ENCODE measurements at regions not wholly inside any gene's neighbourhood (a gene's known extent, or its start where the extent isn't known, plus 50 kb on each side); places are given as distances from the start of the nearest gene placed in this dataset.
A peak's percentile ranks its signal among the peaks of the same experiment; 100 is the strongest.

- no peak for DNase-seq (ENCODE audit: low read depth in 2 of 2)
- Histone ChIP-seq H4K20me1 (ENCODE audit: control insufficient read depth, extremely low read depth, insufficient read depth, low read length) (no peaks in the 10 kb centered on the region), H3K9me3 (ENCODE audit: control insufficient read depth, insufficient read depth, low read depth, low read length) (no peaks in the 10 kb centered on the region), H3K79me2 (ENCODE audit: control insufficient read depth, insufficient read depth, low read length) (no peaks in the 10 kb centered on the region), H3K4me3 (replicated peaks in 1 of 4; ENCODE audit: control extremely low read depth in 1 of 4, insufficient read depth in 1 of 4, low read depth in 3 of 4, low read length in 4 of 4) (no peak overlapping the region), H3K27me3 (ENCODE audit: control insufficient read depth, insufficient read depth, low read length) (no peaks in the 10 kb centered on the region), H3K9ac (ENCODE audit: insufficient read depth, low read length) (no peak overlapping the region), H3K36me3 (ENCODE audit: control insufficient read depth, insufficient read depth, low read length) (no peaks in the 10 kb centered on the region), H3K4me2 (ENCODE audit: extremely low read depth, insufficient read depth, low read length) (no peak overlapping the region), H2AFZ (ENCODE audit: low read length) (no peak overlapping the region), H3K4me1 (ENCODE audit: control insufficient read depth, extremely low read depth, insufficient read depth, low read length) (no peaks in the 10 kb centered on the region), H3K27ac (ENCODE audit: insufficient read depth, low read length) (no peak overlapping the region)
- TF ChIP-seq EZH2 (IDR thresholded peaks at IDR 0.05; ENCODE audit: low read length, missing control alignments) (no peak), CTCF (conservative IDR thresholded peaks at IDR 0.05 in 1 of 2, IDR thresholded peaks at IDR 0.05 in 1 of 2; ENCODE audit: low read depth in 1 of 2, low read length in 2 of 2) (no peak)
Measured at GRCh38 chr12:60387356-60387755, 791.5 kb downstream of the SLC16A7 start.

- Histone ChIP-seq H3K4me3 (replicated peaks in 1 of 4; ENCODE audit: control extremely low read depth in 1 of 4, insufficient read depth in 1 of 4, low read depth in 3 of 4, low read length in 4 of 4) (no peak overlapping the region), H3K4me2 (ENCODE audit: extremely low read depth, insufficient read depth, low read length) (no peak overlapping the region), H3K79me2 (ENCODE audit: control insufficient read depth, insufficient read depth, low read length) (no peaks in the 10 kb centered on the region), H3K9me3 (ENCODE audit: control insufficient read depth, insufficient read depth, low read depth, low read length) (no peaks in the 10 kb centered on the region), H3K36me3 (ENCODE audit: control insufficient read depth, insufficient read depth, low read length) (no peaks in the 10 kb centered on the region), H3K27me3 (ENCODE audit: control insufficient read depth, insufficient read depth, low read length) (no peaks in the 10 kb centered on the region), H2AFZ (ENCODE audit: low read length) (no peak overlapping the region), H3K27ac (ENCODE audit: insufficient read depth, low read length) (no peak overlapping the region), H3K4me1 (ENCODE audit: control insufficient read depth, extremely low read depth, insufficient read depth, low read length) (no peaks in the 10 kb centered on the region), H3K9ac (ENCODE audit: insufficient read depth, low read length) (no peak overlapping the region), H4K20me1 (ENCODE audit: control insufficient read depth, extremely low read depth, insufficient read depth, low read length) (no peaks in the 10 kb centered on the region)
- DNase-seq (ENCODE audit: low read depth in 2 of 2), result peak; percentile 17 to 29
- TF ChIP-seq EZH2 (IDR thresholded peaks at IDR 0.05; ENCODE audit: low read length, missing control alignments) (no peak), CTCF (conservative IDR thresholded peaks at IDR 0.05 in 1 of 2, IDR thresholded peaks at IDR 0.05 in 1 of 2; ENCODE audit: low read depth in 1 of 2, low read length in 2 of 2) (no peak)
Measured at GRCh38 chr12:60391051-60391450, 795.2 kb downstream of the SLC16A7 start.

- Histone ChIP-seq H3K9me3 (ENCODE audit: control insufficient read depth, insufficient read depth, low read depth, low read length) (no peaks in the 10 kb centered on the region), H3K27me3 (ENCODE audit: control insufficient read depth, insufficient read depth, low read length) (no peaks in the 10 kb centered on the region), H2AFZ (ENCODE audit: low read length) (no peak overlapping the region), H3K36me3 (ENCODE audit: control insufficient read depth, insufficient read depth, low read length) (no peaks in the 10 kb centered on the region), H3K4me3 (replicated peaks in 1 of 4; ENCODE audit: control extremely low read depth in 1 of 4, insufficient read depth in 1 of 4, low read depth in 3 of 4, low read length in 4 of 4) (no peak overlapping the region), H3K4me1 (ENCODE audit: control insufficient read depth, extremely low read depth, insufficient read depth, low read length) (no peaks in the 10 kb centered on the region), H3K4me2 (ENCODE audit: extremely low read depth, insufficient read depth, low read length) (no peak overlapping the region), H4K20me1 (ENCODE audit: control insufficient read depth, extremely low read depth, insufficient read depth, low read length) (no peaks in the 10 kb centered on the region), H3K79me2 (ENCODE audit: control insufficient read depth, insufficient read depth, low read length) (no peaks in the 10 kb centered on the region), H3K27ac (ENCODE audit: insufficient read depth, low read length) (no peak overlapping the region), H3K9ac (ENCODE audit: insufficient read depth, low read length) (no peak overlapping the region)
- DNase-seq (ENCODE audit: low read depth in 2 of 2), result no peak
- TF ChIP-seq CTCF (conservative IDR thresholded peaks at IDR 0.05 in 1 of 2, IDR thresholded peaks at IDR 0.05 in 1 of 2; ENCODE audit: low read depth in 1 of 2, low read length in 2 of 2) (no peak), EZH2 (IDR thresholded peaks at IDR 0.05; ENCODE audit: low read length, missing control alignments) (no peak)
Measured at GRCh38 chr12:60391791-60392190, 796.0 kb downstream of the SLC16A7 start.

All from fibroblast of lung (primary cell).